Neural cell (in vitro differentiated cells): ENCODE measurements at regions not wholly inside any gene's neighbourhood (a gene's known extent, or its start where the extent isn't known, plus 50 kb on each side); places are given as distances from the start of the nearest gene placed in this dataset.

Source experiments
- H2AFZ ChIP-seq: fragments of 200-600, 300-800 bp; sonication (generic), shearing (Covaris generic); 2 replicates; pipeline ENCODE4 v1.6.0; 2014; ENCODE audit warnings: low read depth, mild to moderate bottlenecking, antibody characterized with exemption, low read length, moderate library complexity
- H3F3A ChIP-seq: fragments of 200-600 bp; shearing (Covaris generic); 2 replicates; pipeline ENCODE4 v1.6.1; 2016; ENCODE audit warnings: mild to moderate bottlenecking, moderate library complexity, mixed read lengths, antibody characterized with exemption, low read length; ENCODE audit not compliant: insufficient read depth, poor library complexity, severe bottlenecking
- H3K27ac ChIP-seq: fragments of 200-600, 300-800 bp; sonication (generic), shearing (Covaris generic); 2 replicates; pipeline ENCODE4 v1.5.1; 2014; ENCODE audit warnings: mild to moderate bottlenecking, low read length, moderate library complexity
- H3K27me3 ChIP-seq: fragments of 300-800, 200-600 bp; sonication (generic), shearing (Covaris generic); 2 replicates; pipeline ENCODE4 v1.6.0; 2014; ENCODE audit warnings: mild to moderate bottlenecking, low read depth, low read length, moderate library complexity; ENCODE audit not compliant: insufficient read depth
- H3K36me3 ChIP-seq: fragments of 300-800, 200-600 bp; sonication (generic), shearing (Covaris generic); 2 replicates; pipeline ENCODE4 v1.5.1; 2014; ENCODE audit warnings: mild to moderate bottlenecking, antibody characterized with exemption, low read length, moderate library complexity; ENCODE audit not compliant: insufficient read depth
- H3K4me2 ChIP-seq: fragments of 300-800, 200-600 bp; sonication (generic), shearing (Covaris generic); 2 replicates; pipeline ENCODE4 v1.6.0; 2014; ENCODE audit warnings: mild to moderate bottlenecking, low read length
- H3K4me3 ChIP-seq: fragments of 300-800, 200-600 bp; sonication (generic), shearing (Covaris generic); 2 replicates; pipeline ENCODE4 v1.5.1; 2014; ENCODE audit warnings: mild to moderate bottlenecking, low read length, moderate library complexity
- H3K79me2 ChIP-seq: fragments of 200-600 bp; shearing (Covaris generic); replicated peaks from 2 replicates; pipeline ENCODE4 v1.6.0; 2014; ENCODE audit warnings: mild to moderate bottlenecking, low read length, moderate library complexity; ENCODE audit not compliant: insufficient read depth
- H3K9ac ChIP-seq: fragments of 300-800, 200-600 bp; sonication (generic), shearing (Covaris generic); 2 replicates; pipeline ENCODE4 v1.6.1; 2016; ENCODE audit warnings: mild to moderate bottlenecking, low read length, mixed read lengths
- H3K9me2 ChIP-seq: fragments of 200-600 bp; shearing (Covaris generic); 2 replicates; pipeline ENCODE4 v1.6.1; 2016; ENCODE audit warnings: mild to moderate bottlenecking, low read length, mixed read lengths; ENCODE audit not compliant: insufficient read depth
- H3K9me3 ChIP-seq: fragments of 200-600, 300-800 bp; sonication (generic), shearing (Covaris generic); 2 replicates; pipeline ENCODE4 v1.6.1; 2016; ENCODE audit warnings: mild to moderate bottlenecking, mixed run types, low read length, moderate library complexity, mixed read lengths
- H4K20me1 ChIP-seq: fragments of 200-600 bp; shearing (Covaris generic); 2 replicates; pipeline ENCODE4 v1.6.1; 2016; ENCODE audit warnings: mild to moderate bottlenecking, mixed run types; ENCODE audit not compliant: insufficient read depth
- CTCF ChIP-seq: fragments of 450-650 bp; IDR thresholded peaks from 2 replicates; pipeline ENCODE4 v1.5.1; 2014; ENCODE audit warnings: antibody characterized with exemption, mild to moderate bottlenecking, moderate library complexity; ENCODE audit not compliant: poor library complexity, severe bottlenecking
- EP300 ChIP-seq: fragments of 450-650 bp; conservative IDR thresholded peaks from 2 replicates; pipeline ENCODE4 v1.6.1; 2014; ENCODE audit warnings: antibody characterized with exemption, mild to moderate bottlenecking, moderate library complexity; ENCODE audit not compliant: poor library complexity, severe bottlenecking
- EZH2 ChIP-seq: fragments of 200-600, 300-800 bp; shearing (Covaris generic), sonication (generic); IDR thresholded peaks from 2 replicates; pipeline ENCODE4 v1.6.1; 2014; ENCODE audit warnings: antibody characterized with exemption, low read length, borderline replicate concordance, mild to moderate bottlenecking; ENCODE audit not compliant: insufficient read depth, poor library complexity, severe bottlenecking
- MXI1 ChIP-seq: fragments of 450-650 bp; conservative IDR thresholded peaks from 2 replicates; pipeline ENCODE4 v1.6.1; 2014; ENCODE audit warnings: antibody characterized with exemption, mild to moderate bottlenecking; ENCODE audit not compliant: poor library complexity, severe bottlenecking
- POLR2AphosphoS5 ChIP-seq: IDR thresholded peaks from 2 replicates; pipeline ENCODE4 v1.6.1; 2012
- RAD21 ChIP-seq: fragments of 450-650 bp; conservative IDR thresholded peaks from 2 replicates; pipeline ENCODE4 v1.6.1; 2014; ENCODE audit warnings: antibody characterized with exemption, mild to moderate bottlenecking, moderate library complexity
- REST ChIP-seq: IDR thresholded peaks from 2 replicates; pipeline ENCODE4 v1.6.1; 2012; ENCODE audit warnings: borderline replicate concordance
- SMC3 ChIP-seq: fragments of 450-650 bp; conservative IDR thresholded peaks from 2 replicates; pipeline ENCODE4 v1.6.1; 2014; ENCODE audit warnings: antibody characterized with exemption, mild to moderate bottlenecking, moderate library complexity; ENCODE audit not compliant: poor library complexity
- TAF1 ChIP-seq: IDR thresholded peaks from 2 replicates; pipeline ENCODE4 v1.6.1; 2012; ENCODE audit warnings: low read depth

DNA sequence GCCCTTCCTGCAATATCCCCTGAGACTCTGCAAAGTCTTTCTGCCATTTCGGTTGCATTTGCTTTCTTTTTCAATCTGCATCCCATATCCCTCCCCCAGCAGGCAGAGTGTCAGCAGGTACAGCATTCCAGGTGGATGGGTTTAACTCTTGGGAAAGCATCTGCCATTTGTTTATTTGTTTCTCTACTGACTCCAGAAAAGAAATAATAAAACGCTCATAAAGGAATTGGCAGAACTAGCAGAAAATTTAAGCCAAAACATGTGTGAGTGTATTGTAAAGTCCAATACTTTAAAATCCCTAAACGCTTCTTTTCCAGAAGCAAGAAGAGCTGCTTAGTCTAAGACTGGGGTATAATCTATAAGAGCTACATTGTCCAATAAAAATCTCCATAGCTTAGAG is 393.8 kb downstream of the TNS3 start:
- no peak overlapping the region for H3K4me3 ChIP-seq
- H3K27ac ChIP-seq, result no peak overlapping the region
- H3K9me3 ChIP-seq, result no peaks in the 10 kb centered on the region
- H3F3A ChIP-seq, result no peaks in the 10 kb centered on the region
- no peak overlapping the region for H3K9ac ChIP-seq
- TF ChIP-seq EP300 (no peak), TAF1 (no peak), RAD21 (no peak), SMC3 (no peak), POLR2AphosphoS5 (no peak), EZH2 (no peak)
- H3K27me3 ChIP-seq, result no peaks in the 10 kb centered on the region
- H3K36me3 ChIP-seq, result no peaks in the 10 kb centered on the region
- no peaks in the 10 kb centered on the region for H4K20me1 ChIP-seq
- no peak overlapping the region for H3K4me2 ChIP-seq
- no peaks in the 10 kb centered on the region for H3K9me2 ChIP-seq
- no peak overlapping the region for H2AFZ ChIP-seq
- no peaks in the 10 kb centered on the region for H3K79me2 ChIP-seq

- no peaks in the 10 kb centered on the region for H3K27me3 ChIP-seq
- TF ChIP-seq REST (no peak), MXI1 (no peak), SMC3 (no peak), EZH2 (no peak), CTCF (no peak), RAD21 (no peak), TAF1 (no peak), POLR2AphosphoS5 (no peak), EP300 (no peak)
- H3K36me3 ChIP-seq, result no peaks in the 10 kb centered on the region
- no peak overlapping the region for H2AFZ ChIP-seq
- H3K4me3 ChIP-seq, result no peak overlapping the region
- no peak overlapping the region for H3K4me2 ChIP-seq
- H3K9ac ChIP-seq, result no peak overlapping the region
- no peak overlapping the region for H3K27ac ChIP-seq
- H3K9me2 ChIP-seq, result no peaks in the 10 kb centered on the region
- no peaks in the 10 kb centered on the region for H3F3A ChIP-seq
- H4K20me1 ChIP-seq, result no peaks in the 10 kb centered on the region
- no peaks in the 10 kb centered on the region for H3K9me3 ChIP-seq
- no peaks in the 10 kb centered on the region for H3K79me2 ChIP-seq
These were observed 395.6 kb downstream of the TNS3 start for GRCh38 chr7:47186316-47186715.

- no peak overlapping the region for H3K4me2 ChIP-seq
- no peaks in the 10 kb centered on the region for H3K36me3 ChIP-seq
- no peaks in the 10 kb centered on the region for H4K20me1 ChIP-seq
- no peaks in the 10 kb centered on the region for H3F3A ChIP-seq
- no peaks in the 10 kb centered on the region for H3K79me2 ChIP-seq
- H3K9me3 ChIP-seq, result no peaks in the 10 kb centered on the region
- no peaks in the 10 kb centered on the region for H3K27me3 ChIP-seq
- H3K9ac ChIP-seq, result no peak overlapping the region
- H3K4me3 ChIP-seq, result no peak overlapping the region
- no peak for TF ChIP-seq REST
- no peak for TF ChIP-seq MXI1
- no peak for TF ChIP-seq EP300
- no peak for TF ChIP-seq CTCF
- no peak for TF ChIP-seq POLR2AphosphoS5
- TF ChIP-seq TAF1, result no peak
- TF ChIP-seq EZH2, result no peak
- TF ChIP-seq SMC3, result no peak
- no peak for TF ChIP-seq RAD21
- H2AFZ ChIP-seq, result no peak overlapping the region
- H3K9me2 ChIP-seq, result no peaks in the 10 kb centered on the region
- H3K27ac ChIP-seq, result no peak overlapping the region
These were observed 396.1 kb downstream of the TNS3 start for GRCh38 chr7:47185839-47186238.
